H9 (cell line): ENCODE measurements at regions not wholly inside any gene's neighbourhood (a gene's known extent, or its start where the extent isn't known, plus 50 kb on each side); places are given as distances from the start of the nearest gene placed in this dataset.

Experiments used
- DNase-seq: peaks from one replicate; pipeline ENCODE4 v3.0.0-alpha.2; 2017
- H2AFZ ChIP-seq: one replicate; pipeline ENCODE4 v1.6.1; 2013; ENCODE audit warnings: mild to moderate bottlenecking, low read length, control low read depth, moderate library complexity
- H2AK5ac ChIP-seq: 2 replicates; pipeline ENCODE4 v1.6.1; 2013; ENCODE audit warnings: low read length, control low read depth, mixed read lengths; ENCODE audit not compliant: insufficient read length
- H2BK120ac ChIP-seq: one replicate; pipeline ENCODE4 v1.6.1; 2013; ENCODE audit warnings: low read depth, mild to moderate bottlenecking, low read length, control low read depth, inconsistent platforms; ENCODE audit not compliant: poor library complexity, severe bottlenecking
- H2BK12ac ChIP-seq: 2 replicates; pipeline ENCODE4 v1.6.1; 2013; ENCODE audit warnings: low read length, control low read depth, mixed read lengths, low read depth; ENCODE audit not compliant: insufficient read length
- H2BK15ac ChIP-seq: 2 replicates; pipeline ENCODE4 v1.6.1; 2013; ENCODE audit warnings: low read depth, low read length, control low read depth
- H2BK20ac ChIP-seq: one replicate; pipeline ENCODE4 v1.6.1; 2013; ENCODE audit warnings: low read depth, mild to moderate bottlenecking, low read length, control low read depth, inconsistent platforms; ENCODE audit not compliant: poor library complexity, severe bottlenecking
- H2BK5ac ChIP-seq: 2 replicates; pipeline ENCODE4 v1.6.1; 2013; ENCODE audit warnings: low read length, control low read depth, mixed read lengths; ENCODE audit not compliant: insufficient read length
- H3K14ac ChIP-seq: 2 replicates; pipeline ENCODE4 v1.6.1; 2013; ENCODE audit warnings: low read length, control low read depth; ENCODE audit not compliant: insufficient read depth
- H3K18ac ChIP-seq: 2 replicates; pipeline ENCODE4 v1.6.1; 2013; ENCODE audit warnings: low read depth, mild to moderate bottlenecking, mixed read lengths, low read length, control low read depth; ENCODE audit not compliant: insufficient read length
- H3K23ac ChIP-seq: 2 replicates; pipeline ENCODE4 v1.6.1; 2013; ENCODE audit warnings: low read length, control low read depth, mixed read lengths, low read depth; ENCODE audit not compliant: insufficient read length
- H3K23me2 ChIP-seq: 2 replicates; pipeline ENCODE4 v1.6.1; 2013; ENCODE audit warnings: low read depth, mild to moderate bottlenecking, mixed read lengths, low read length, control low read depth; ENCODE audit not compliant: insufficient read length, poor library complexity, severe bottlenecking
- H3K27ac ChIP-seq: 2 replicates; pipeline ENCODE4 v1.5.1; 2013; ENCODE audit warnings: low read length, control low read depth, mixed read lengths, low read depth; ENCODE audit not compliant: insufficient read length
- H3K27me3 ChIP-seq: 2 replicates; pipeline ENCODE4 v1.6.1; 2013; ENCODE audit warnings: low read length, control low read depth, inconsistent platforms; ENCODE audit not compliant: insufficient read depth
- H3K4ac ChIP-seq: 2 replicates; pipeline ENCODE4 v1.6.1; 2013; ENCODE audit warnings: low read depth, mild to moderate bottlenecking, control low read depth, inconsistent platforms, low read length, moderate library complexity
- H3K4me1 ChIP-seq: 2 replicates; pipeline ENCODE4 v1.6.1; 2013; ENCODE audit warnings: low read length, control low read depth, inconsistent platforms; ENCODE audit not compliant: insufficient read depth
- H3K4me2 ChIP-seq: 2 replicates; pipeline ENCODE4 v1.6.1; 2013; ENCODE audit warnings: low read length, control low read depth, mixed read lengths; ENCODE audit not compliant: insufficient read length, insufficient read depth
- H3K56ac ChIP-seq: 2 replicates; pipeline ENCODE4 v1.6.1; 2013; ENCODE audit warnings: low read depth, mild to moderate bottlenecking, mixed read lengths, low read length, control low read depth; ENCODE audit not compliant: insufficient read length
- H3K79me1 ChIP-seq: 2 replicates; pipeline ENCODE4 v1.6.1; 2013; ENCODE audit warnings: low read depth, mild to moderate bottlenecking, moderate library complexity, low read length, control low read depth, inconsistent platforms; ENCODE audit not compliant: insufficient read depth, poor library complexity, severe bottlenecking
- H3K79me2 ChIP-seq: 2 replicates; pipeline ENCODE4 v1.6.1; 2013; ENCODE audit warnings: low read length, control low read depth, inconsistent platforms; ENCODE audit not compliant: insufficient read depth
- H3K9ac ChIP-seq: 2 replicates; pipeline ENCODE4 v1.6.1; 2013; ENCODE audit warnings: low read length, control low read depth, mixed read lengths; ENCODE audit not compliant: insufficient read length; ENCODE audit errors: extremely low read depth
- H3K9me3 ChIP-seq: one replicate; pipeline ENCODE4 v1.6.1; 2013; ENCODE audit warnings: low read depth, low read length, inconsistent platforms; ENCODE audit not compliant: control insufficient read depth
- H3T11ph ChIP-seq: one replicate; pipeline ENCODE4 v1.6.1; 2013; ENCODE audit warnings: mild to moderate bottlenecking, low read length, control low read depth, inconsistent platforms
- H4K20me1 ChIP-seq: one replicate; pipeline ENCODE4 v1.6.1; 2013; ENCODE audit not compliant: control insufficient read depth, insufficient read length, insufficient read depth
- H4K5ac ChIP-seq: 2 replicates; pipeline ENCODE4 v1.6.1; 2013; ENCODE audit warnings: low read depth, mild to moderate bottlenecking, mixed read lengths, low read length, control low read depth; ENCODE audit not compliant: insufficient read length
- H4K8ac ChIP-seq: replicated peaks from 2 replicates; pipeline ENCODE4 v1.6.1; 2013; ENCODE audit warnings: low read length, control low read depth, mixed read lengths, low read depth; ENCODE audit not compliant: insufficient read length
- H4K91ac ChIP-seq: 2 replicates; pipeline ENCODE4 v1.6.1; 2013; ENCODE audit warnings: low read depth, mild to moderate bottlenecking, moderate library complexity, mixed read lengths, low read length, control low read depth; ENCODE audit not compliant: insufficient read length
- H3K27ac Mint-ChIP-seq, 3 experiments: 2 replicates in 2 of 3; 3 replicates in 1 of 3; pipeline ENCODE4 v1.8.0; 2020 to 2021; ENCODE audit warnings: mixed read lengths in 3 of 3, mild to moderate bottlenecking in 1 of 3, moderate library complexity in 1 of 3
- H3K27me3 Mint-ChIP-seq: 2 replicates; pipeline ENCODE4 v1.8.0; 2021; ENCODE audit warnings: low read depth, mild to moderate bottlenecking, moderate library complexity, mixed read lengths
- H3K36me3 Mint-ChIP-seq, 3 experiments: 2 replicates in 2 of 3; 3 replicates in 1 of 3; pipeline ENCODE4 v1.8.0; 2020 to 2021; ENCODE audit warnings: low read depth in 3 of 3, mixed read lengths in 3 of 3; ENCODE audit not compliant: insufficient read depth in 1 of 3
- H3K4me1 Mint-ChIP-seq, 2 experiments: 2 replicates each; pipeline ENCODE4 v1.8.0; 2020; ENCODE audit warnings: mixed read lengths in 2 of 2
- H3K4me3 Mint-ChIP-seq, 2 experiments: 2 replicates in 1 of 2; 3 replicates in 1 of 2; pipeline ENCODE4 v1.8.0; 2020 to 2021; ENCODE audit warnings: mild to moderate bottlenecking in 2 of 2, mixed read lengths in 2 of 2, moderate library complexity in 1 of 2
- H3K9me3 Mint-ChIP-seq, 2 experiments: 2 replicates in 1 of 2; 3 replicates in 1 of 2; pipeline ENCODE4 v1.8.0; 2020; ENCODE audit warnings: mild to moderate bottlenecking in 2 of 2, mixed read lengths in 2 of 2, moderate library complexity in 1 of 2
- WGBS: extraction: QIAGEN DNeasy Blood & Tissue Kit; methylation state at CpG from one replicate; pipeline ENCODE4 v1.1.7; 2013; ENCODE audit warnings: missing lambda C conversion rate, low lambda C conversion rate, mixed read lengths; ENCODE audit not compliant: insufficient read length; ENCODE audit errors: extremely low coverage; 5-methylcytosine and 5-hydroxymethylcytosine counted together
- TF ChIP-seq, protein P1 (sequence below): fragments of 200-600 bp; sonication (generic); conservative IDR thresholded peaks from 3 replicates; pipeline ENCODE4 v1.8.0; 2021; ENCODE audit warnings: antibody characterized with exemption, mild to moderate bottlenecking

DNA sequence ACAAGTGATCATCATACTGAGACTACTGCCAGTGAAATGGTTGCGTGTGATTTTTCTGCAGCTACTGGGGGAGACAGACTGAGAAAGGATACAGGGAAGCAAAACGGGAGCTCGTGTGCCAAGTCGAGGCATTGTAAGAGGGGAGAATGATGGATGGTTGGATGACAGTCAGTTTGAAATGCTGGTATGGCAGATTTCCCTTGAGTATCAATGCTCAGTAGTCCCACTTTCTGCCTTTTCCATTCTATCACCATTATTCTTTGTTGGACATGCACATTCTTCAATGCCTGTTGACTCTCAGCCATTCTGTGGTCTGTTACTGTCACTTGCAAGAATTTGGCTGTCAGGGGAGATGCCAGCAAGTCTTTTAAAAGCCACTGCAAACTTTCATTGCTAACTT lies 510.6 kb upstream of the RBFOX1 start:
- Histone ChIP-seq H3T11ph (no peak overlapping the region), H3K79me1 (no peaks in the 10 kb centered on the region), H3K27me3 (no peaks in the 10 kb centered on the region), H2BK15ac (no peak overlapping the region), H3K4ac (no peak overlapping the region), H3K23me2 (no peaks in the 10 kb centered on the region), H4K5ac (no peak overlapping the region), H3K4me2 (no peak overlapping the region), H4K20me1 (no peaks in the 10 kb centered on the region), H3K23ac (no peak overlapping the region), H2AK5ac (no peak overlapping the region), H3K4me1 (no peaks in the 10 kb centered on the region), H2BK5ac (no peak overlapping the region), H3K27ac (no peak overlapping the region), H2BK20ac (no peak overlapping the region), H3K14ac (no peak overlapping the region), H3K56ac (no peak overlapping the region), H3K9ac (no peak overlapping the region), H2BK12ac (no peak overlapping the region), H2BK120ac (no peak overlapping the region), H3K79me2 (no peaks in the 10 kb centered on the region), H2AFZ (no peak overlapping the region), H3K18ac (no peak overlapping the region), H4K91ac (no peak overlapping the region), H4K8ac (no peak overlapping the region), H3K9me3 (no peaks in the 10 kb centered on the region)
- Mint-ChIP-seq H3K4me3 (no peak overlapping the region), H3K27me3 (peaks cover 16% of the 10 kb centered on the region), H3K9me3 (no peaks in the 10 kb centered on the region), H3K27ac (no peak overlapping the region), H3K4me1 (no peaks in the 10 kb centered on the region), H3K36me3 (no peaks in the 10 kb centered on the region)
- DNase-seq: no peak
- WGBS: no CpG with 5 or more reads among the region's 4 CpGs
- TF ChIP-seq, protein P1, sequence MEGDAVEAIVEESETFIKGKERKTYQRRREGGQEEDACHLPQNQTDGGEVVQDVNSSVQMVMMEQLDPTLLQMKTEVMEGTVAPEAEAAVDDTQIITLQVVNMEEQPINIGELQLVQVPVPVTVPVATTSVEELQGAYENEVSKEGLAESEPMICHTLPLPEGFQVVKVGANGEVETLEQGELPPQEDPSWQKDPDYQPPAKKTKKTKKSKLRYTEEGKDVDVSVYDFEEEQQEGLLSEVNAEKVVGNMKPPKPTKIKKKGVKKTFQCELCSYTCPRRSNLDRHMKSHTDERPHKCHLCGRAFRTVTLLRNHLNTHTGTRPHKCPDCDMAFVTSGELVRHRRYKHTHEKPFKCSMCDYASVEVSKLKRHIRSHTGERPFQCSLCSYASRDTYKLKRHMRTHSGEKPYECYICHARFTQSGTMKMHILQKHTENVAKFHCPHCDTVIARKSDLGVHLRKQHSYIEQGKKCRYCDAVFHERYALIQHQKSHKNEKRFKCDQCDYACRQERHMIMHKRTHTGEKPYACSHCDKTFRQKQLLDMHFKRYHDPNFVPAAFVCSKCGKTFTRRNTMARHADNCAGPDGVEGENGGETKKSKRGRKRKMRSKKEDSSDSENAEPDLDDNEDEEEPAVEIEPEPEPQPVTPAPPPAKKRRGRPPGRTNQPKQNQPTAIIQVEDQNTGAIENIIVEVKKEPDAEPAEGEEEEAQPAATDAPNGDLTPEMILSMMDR: no peak
